GM23248 (cell line): ENCODE measurements at regions not wholly inside any gene's neighbourhood (a gene's known extent, or its start where the extent isn't known, plus 50 kb on each side); places are given as distances from the start of the nearest gene placed in this dataset.

Experiments
- EZH2 ChIP-seq: fragments of 200-600 bp; sonication (generic); IDR thresholded peaks from 2 replicates; pipeline ENCODE4 v1.6.1; 2018; ENCODE audit warnings: antibody characterized with exemption, mild to moderate bottlenecking; ENCODE audit not compliant: insufficient read depth, poor library complexity, severe bottlenecking
- EZH2phosphoT487 ChIP-seq: fragments of 200-600 bp; sonication (generic); IDR thresholded peaks from 2 replicates; pipeline ENCODE4 v1.6.1; 2018; ENCODE audit warnings: antibody characterized with exemption, moderate library complexity, mild to moderate bottlenecking, low read depth; ENCODE audit not compliant: insufficient read depth

DNA sequence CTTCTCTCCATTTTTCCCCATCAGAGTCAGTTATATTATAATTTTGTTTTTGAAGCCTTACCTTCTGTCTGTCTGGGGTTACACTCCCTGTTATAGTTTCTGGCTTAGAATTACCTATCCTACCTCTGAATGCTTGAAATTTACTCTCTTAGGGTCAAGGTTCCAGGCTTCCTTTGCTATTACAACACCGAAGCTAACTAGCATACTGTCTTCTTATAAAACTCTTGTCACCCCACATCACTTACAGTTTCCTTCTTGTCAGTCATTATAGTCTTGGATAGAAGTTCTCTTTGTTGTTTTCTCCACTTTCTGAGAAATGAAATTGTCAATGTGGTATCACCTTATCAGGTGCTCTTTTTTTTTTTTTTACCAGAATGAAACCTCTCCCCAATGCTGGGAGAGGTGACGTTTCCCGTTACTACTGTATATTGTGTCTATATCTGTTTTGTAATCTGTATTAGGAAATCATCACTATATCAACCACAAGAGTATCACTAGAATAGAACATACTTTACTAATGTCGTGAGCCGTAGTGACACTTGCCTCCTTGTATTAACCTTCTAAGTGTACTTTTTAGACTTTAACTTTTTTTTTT, 69.2 kb upstream of the PSMA6 start:
- TF ChIP-seq EZH2, result no peak
- no peak for TF ChIP-seq EZH2phosphoT487
